ENCODE measurements at regions not wholly inside any gene's neighbourhood (a gene's known extent, or its start where the extent isn't known, plus 50 kb on each side); places are given as distances from the start of the nearest gene placed in this dataset.

DNA sequence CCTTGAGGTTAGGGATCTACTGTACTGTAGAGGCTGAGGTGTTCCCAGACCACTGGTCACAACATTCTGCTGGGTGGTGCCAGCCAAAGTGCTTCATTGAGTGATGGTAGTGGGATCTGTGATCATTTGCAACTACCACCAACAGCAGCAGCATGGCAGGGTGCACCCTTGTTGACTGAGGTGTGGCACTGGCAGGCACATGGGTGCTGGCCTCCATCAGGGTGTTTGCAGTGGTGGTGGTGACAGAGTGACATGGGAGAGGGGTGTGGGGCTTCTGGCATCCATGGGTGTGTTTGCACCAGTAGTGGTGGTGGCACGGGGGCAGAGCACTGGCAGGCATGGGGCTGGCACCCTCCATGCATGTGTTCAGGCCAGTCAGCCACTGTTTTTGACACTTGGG, 183.7 kb upstream of the LYPLAL1 start:
- no peak overlapping the region for H3K4me3 ChIP-seq (ENCODE audit: low read length)
- no peak for DNase-seq (ENCODE audit: low read depth)
- TF ChIP-seq, protein P1, sequence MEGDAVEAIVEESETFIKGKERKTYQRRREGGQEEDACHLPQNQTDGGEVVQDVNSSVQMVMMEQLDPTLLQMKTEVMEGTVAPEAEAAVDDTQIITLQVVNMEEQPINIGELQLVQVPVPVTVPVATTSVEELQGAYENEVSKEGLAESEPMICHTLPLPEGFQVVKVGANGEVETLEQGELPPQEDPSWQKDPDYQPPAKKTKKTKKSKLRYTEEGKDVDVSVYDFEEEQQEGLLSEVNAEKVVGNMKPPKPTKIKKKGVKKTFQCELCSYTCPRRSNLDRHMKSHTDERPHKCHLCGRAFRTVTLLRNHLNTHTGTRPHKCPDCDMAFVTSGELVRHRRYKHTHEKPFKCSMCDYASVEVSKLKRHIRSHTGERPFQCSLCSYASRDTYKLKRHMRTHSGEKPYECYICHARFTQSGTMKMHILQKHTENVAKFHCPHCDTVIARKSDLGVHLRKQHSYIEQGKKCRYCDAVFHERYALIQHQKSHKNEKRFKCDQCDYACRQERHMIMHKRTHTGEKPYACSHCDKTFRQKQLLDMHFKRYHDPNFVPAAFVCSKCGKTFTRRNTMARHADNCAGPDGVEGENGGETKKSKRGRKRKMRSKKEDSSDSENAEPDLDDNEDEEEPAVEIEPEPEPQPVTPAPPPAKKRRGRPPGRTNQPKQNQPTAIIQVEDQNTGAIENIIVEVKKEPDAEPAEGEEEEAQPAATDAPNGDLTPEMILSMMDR (conservative IDR thresholded peaks at IDR 0.05; ENCODE audit: low read depth, low read length) = no peak

- peak; percentile 87 for DNase-seq (ENCODE audit: low read depth)
- H3K4me3 ChIP-seq (ENCODE audit: low read length) = no peak overlapping the region
- TF ChIP-seq, protein P1 (conservative IDR thresholded peaks at IDR 0.05; ENCODE audit: low read depth, low read length) = no peak
These were observed 182.6 kb upstream of the LYPLAL1 start for GRCh38 chr1:218991089-218991488.

DNA sequence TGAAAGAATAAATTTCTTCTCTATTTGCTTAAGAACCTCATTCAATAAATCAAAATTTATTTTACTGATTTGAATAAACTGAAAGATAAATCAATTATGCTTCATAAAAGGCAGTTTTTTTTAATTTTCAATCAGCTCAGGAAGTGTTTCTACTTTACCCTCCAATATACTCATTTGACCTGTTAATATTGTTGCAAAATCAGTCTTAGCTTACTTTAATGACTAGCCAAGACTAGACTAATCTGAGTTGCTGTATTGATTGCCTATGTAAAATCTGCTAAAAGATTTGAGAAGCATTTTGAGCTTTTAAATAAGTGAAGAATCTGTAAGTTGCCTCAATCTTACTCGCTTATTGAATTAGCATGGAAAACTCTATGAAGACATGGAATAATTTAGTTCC, 179.1 kb upstream of the LYPLAL1 start:
- no peak overlapping the region for H3K4me3 ChIP-seq (ENCODE audit: low read length)
- TF ChIP-seq, protein P1 (conservative IDR thresholded peaks at IDR 0.05; ENCODE audit: low read depth, low read length) = no peak
- DNase-seq (ENCODE audit: low read depth) = no peak

DNA sequence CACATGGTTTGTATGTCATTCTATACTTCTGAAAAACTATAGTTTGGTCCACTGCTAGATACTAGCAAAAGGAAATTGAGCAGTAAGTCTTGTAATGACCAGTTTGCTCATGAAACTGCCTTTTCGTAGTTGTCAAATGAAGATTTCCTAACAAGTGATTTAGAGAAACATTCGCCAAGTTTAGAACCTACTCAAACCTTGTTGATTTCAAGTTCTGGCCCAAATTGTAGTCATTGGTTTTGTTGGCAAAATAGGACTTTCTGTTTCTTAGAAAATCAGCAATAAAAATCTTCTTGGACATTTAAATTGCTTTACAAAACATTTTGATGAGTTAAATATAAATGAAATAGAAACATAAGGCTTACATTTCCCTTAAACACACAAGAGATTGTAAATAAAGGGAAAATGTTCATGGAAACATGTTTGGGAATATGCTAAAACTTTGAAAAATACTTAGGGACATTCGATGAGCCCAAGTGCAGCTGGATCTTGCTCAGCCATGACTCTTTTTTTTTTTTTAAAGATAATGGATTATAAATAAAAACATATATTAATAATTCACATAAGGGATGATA, 178.5 kb upstream of the LYPLAL1 start:
- no peak overlapping the region for H3K4me3 ChIP-seq (ENCODE audit: low read length)
- DNase-seq (ENCODE audit: low read depth) = no peak
- TF ChIP-seq, protein P1 (conservative IDR thresholded peaks at IDR 0.05; ENCODE audit: low read depth, low read length) = no peak

GRCh38 chr1:218996362-218996761, 177.3 kb upstream of the LYPLAL1 start:
- H3K4me3 ChIP-seq (ENCODE audit: low read length) = no peak overlapping the region
- DNase-seq (ENCODE audit: low read depth) = no peak
- TF ChIP-seq, protein P1 (conservative IDR thresholded peaks at IDR 0.05; ENCODE audit: low read depth, low read length) = no peak

DNA sequence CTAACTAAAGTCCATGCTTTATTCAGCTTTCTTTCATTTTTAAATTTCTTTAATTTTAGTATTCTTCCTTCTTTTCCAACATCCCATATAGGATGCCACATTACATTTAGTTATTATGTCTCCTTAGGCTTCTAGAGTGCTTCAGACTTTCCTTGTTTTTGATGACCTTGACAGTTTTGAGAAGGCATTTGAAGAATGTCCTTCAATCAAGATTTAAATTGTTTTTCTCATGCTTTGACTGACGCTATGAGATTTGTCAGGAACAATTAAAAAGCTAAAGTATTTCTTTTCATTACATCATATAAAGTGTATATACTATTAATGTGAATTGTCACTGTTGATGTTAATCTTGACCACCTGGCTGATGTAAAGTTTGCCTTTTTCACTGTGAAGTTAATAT, 173.7 kb upstream of the LYPLAL1 start:
- DNase-seq (ENCODE audit: low read depth) = no peak
- TF ChIP-seq, protein P1 (conservative IDR thresholded peaks at IDR 0.05; ENCODE audit: low read depth, low read length) = no peak
- H3K4me3 ChIP-seq (ENCODE audit: low read length) = no peak overlapping the region

DNA sequence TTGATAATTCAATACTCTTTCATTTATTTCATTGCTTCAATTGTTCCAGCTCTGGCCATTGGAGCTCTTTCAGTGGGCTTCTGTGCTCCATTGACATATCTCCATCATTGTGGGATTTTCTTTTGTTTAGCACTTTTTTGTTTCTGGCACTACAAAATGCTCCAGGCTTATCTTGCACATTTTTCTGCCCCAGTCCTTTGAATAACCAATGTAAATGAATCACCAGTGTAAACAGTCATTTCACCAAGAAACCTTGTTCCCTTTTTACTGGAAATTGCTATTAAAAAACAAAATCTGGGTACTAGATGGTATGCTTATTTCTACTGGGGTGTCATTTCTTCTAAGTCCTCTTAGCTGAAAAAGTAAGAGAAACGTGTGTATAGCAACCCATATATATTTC, 173.0 kb upstream of the LYPLAL1 start:
- H3K4me3 ChIP-seq (ENCODE audit: low read length) = no peak overlapping the region
- DNase-seq (ENCODE audit: low read depth) = no peak
- TF ChIP-seq, protein P1 (conservative IDR thresholded peaks at IDR 0.05; ENCODE audit: low read depth, low read length) = no peak
